Activated CD4-positive, alpha-beta T cell treated with anti-CD3 and anti-CD28 coated beads, Interleukin-2, amount 50 U/mL, for 16 hours (primary cell): ENCODE measurements at regions not wholly inside any gene's neighbourhood (a gene's known extent, or its start where the extent isn't known, plus 50 kb on each side); places are given as distances from the start of the nearest gene placed in this dataset.

Experiments
- DNase-seq: peaks from one replicate; pipeline ENCODE4 v3.0.0-alpha.2; 2020

DNA sequence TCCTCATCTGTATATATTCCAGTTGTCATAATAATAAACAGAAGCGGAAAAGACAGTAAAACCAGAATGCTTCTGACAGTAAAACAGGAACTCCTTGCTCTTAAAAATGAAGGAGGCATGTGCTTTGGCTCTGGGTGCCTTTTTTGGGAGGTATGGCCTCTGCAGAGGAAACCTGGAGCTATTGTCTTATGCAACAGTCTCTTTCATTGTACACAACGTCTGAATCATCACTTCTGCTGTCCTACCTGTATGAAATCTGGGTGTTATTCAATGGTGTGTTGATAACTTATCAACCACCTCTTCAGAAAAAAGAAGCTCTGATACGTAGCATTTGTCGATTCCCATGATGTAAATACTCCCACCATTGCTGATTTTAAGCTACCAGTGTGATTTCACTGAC, 64.8 kb downstream of the CDCA7 start:
- DNase-seq, result no peak

DNA sequence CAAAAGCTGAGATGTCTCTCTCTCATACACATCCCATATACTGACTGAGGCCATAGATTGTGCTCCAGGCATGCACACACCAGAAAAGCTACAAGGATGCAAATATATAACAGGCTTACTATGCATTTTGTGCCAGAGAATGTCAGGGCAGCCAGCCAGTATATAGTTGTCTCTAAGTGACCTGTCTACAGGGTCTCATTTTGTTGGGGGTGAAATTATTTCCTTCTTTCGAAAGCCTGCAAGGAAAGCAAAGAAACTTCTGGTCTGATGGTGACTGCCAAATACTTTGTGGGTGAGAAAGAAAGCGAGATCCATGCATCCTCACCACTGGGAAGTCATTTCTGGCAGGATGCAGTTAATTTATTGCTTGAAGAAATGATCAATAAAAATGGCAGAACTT, 70.2 kb downstream of the CDCA7 start:
- no peak for DNase-seq

GRCh38 chr2:173427887-173428668, 73.4 kb downstream of the CDCA7 start:
- no peak for DNase-seq

GRCh38 chr2:173431191-173431590, 76.5 kb downstream of the CDCA7 start:
- DNase-seq, result no peak

DNA sequence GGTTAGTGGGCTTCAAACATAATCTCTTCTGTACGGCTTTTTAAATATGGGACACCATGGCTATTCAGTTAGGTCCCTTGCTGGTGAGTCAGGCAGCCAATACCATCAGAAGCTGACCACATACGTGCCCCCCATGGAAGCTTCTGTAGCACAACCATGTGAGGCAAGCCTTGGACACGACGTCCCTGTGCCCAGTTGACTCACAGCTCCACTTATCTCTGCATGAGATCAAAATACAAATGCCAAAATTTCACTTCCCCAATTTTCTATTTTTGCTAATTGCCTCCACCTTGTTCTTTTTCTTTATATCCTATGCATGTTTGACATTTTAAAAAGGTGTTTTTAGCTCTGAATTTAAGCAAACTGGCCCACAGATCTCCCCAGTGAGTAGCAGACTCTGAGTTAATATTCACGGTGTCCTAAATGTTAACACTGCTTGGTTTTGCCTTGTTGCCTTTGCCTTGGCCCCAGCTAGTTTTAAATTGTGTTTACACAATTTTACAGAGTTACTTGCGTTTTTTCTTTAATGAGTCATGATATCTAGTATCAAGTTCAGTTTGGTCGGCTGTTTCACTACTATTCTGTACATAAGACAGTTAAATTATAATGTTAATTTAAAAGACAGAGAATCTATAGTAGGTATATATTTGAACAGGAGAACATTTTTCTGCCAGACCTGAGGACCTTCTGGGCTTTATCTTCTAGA, 77.5 kb downstream of the CDCA7 start:
- DNase-seq, result no peak

DNA sequence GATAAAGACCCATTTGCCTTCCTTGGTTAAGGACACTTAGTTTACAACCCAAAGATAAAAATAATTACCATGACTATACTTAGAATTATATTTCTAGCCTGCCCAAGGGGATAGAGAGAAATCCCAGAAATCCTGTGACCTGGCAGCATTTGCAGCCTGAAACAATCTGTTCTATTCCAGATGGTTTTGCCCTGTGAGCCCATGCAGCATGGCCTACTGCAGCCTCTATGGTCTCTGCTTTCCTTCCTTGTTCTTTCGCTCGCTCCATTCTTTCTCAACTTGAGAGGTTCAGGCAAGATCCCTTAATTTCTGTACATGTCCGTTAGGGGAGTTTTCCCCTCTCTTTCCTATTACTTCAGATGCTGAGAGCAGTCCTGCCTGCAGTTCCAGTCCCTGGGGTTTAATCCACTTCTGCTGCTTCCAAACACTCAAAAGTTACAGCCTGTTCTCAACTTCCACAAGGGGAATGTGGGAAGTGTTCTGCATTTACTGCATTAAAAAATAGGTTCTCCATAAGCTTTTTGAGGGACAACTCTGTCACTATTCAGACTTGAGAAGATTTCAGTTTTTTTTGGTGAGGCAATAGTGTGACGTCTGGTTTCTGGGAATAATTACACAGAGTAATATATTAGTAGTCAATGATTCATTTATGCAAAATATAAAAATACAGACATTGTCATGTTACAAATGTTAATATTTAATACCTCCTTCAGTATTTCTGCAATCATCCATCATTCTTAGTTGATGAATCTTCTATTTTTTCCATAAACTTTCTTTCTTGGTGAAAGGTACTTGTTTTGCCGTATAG, 80.3 kb downstream of the CDCA7 start:
- no peak for DNase-seq

DNA sequence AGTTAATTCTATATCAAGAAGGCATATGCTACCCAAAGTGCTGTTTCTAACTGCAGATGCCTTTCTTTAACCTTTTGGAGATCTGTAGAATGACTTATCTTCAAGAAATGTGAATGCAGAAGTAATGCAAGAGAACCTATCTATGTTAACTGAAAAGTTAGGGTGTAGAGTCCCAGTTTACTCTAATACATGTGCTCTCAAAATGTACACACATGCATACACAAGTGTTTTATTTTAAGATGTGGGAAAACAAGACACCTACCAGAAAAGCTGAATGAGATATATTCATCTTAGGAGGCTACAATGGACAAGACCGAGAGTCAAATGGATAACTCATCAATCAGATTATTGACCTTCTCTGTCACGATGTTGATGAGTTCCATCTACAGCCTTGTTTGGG, 80.9 kb downstream of the CDCA7 start:
- no peak for DNase-seq

DNA sequence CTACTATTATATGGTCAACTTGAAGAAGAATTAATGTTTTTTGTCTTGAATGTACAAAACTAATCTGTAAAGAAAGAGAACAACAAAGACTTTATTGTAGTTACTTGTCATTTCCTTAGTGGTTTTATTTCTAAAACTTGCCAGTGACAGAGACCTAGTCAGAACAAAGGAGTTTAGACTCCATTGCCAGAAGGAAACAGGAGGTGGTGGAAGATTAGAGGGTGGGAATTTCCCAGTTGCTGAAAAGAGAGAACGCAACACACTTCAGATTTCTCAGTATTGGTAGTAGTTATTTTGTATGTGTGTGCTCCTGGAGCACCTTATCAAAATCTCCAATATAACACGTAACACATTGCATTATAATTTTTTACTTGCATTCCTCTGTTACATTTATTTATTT, 81.4 kb downstream of the CDCA7 start:
- no peak for DNase-seq

- no peak for DNase-seq
These were observed 86.5 kb downstream of the CDCA7 start for GRCh38 chr2:173441222-173441621.

DNA sequence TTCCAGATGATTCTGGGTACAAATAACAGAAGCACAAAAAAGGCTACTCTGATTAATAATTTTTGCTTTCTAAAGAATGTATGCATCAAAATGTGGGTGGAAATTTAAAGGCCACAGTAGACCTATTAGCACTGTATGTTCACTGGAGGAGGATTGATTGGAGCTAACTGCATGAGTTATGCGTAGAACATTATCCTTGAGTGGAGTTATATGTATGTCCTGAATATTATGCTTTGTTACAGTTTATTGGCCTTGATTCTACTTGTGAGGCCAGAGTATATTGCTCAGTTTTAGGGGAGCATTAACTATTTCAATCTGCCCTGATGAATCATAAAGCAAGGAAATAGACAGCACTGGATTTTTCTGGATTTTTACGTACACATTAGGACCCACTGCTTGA, 87.9 kb downstream of the CDCA7 start:
- DNase-seq, result no peak

GRCh38 chr2:173446722-173447121, 92.0 kb downstream of the CDCA7 start:
- no peak for DNase-seq

GRCh38 chr2:173448938-173449471, 94.3 kb downstream of the CDCA7 start:
- peak; percentile 76 for DNase-seq

DNA sequence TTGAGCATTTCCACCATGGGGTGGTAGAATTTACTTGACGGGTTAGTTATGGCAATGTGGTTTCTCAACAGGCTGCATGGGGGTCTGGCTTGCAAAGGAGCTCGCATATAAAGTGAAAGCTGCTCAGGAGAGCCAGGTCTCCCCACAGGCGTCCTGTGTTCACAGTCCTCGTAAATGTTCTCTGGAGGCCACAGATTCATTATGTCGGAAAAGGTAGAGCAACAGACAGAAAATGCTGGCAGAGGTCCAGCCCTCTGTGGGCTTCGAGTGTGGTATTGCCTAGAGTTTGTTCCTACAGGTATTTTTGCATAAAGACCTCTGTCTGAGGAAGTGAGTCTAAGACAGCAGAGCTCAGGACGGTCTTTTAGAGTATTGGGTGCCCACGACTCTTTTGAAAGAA, 96.4 kb downstream of the CDCA7 start:
- DNase-seq, result no peak

DNA sequence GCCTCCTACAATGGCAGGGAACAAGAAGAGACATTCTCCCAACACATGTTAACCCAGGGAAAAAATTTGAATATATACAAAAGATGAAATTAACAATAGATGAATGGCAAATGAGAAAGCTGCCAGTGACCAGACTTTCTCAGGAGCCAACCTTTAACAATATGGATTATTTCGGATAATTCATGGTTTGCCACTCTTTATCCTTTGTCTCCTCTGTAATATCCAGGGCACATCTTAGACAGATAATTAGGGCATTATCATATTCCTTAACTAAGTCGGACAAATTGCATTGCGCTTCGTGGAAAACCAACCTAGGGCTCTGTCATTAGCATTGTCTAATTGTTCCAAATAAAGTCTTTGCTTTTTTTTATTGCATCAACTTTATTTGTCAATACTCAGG, 97.3 kb downstream of the CDCA7 start:
- DNase-seq, result no peak

GRCh38 chr2:173452416-173452815, 97.7 kb downstream of the CDCA7 start:
- no peak for DNase-seq

- no peak for DNase-seq
These were observed 102.3 kb downstream of the CDCA7 start for GRCh38 chr2:173456960-173457359.

- DNase-seq, result no peak
These were observed 102.7 kb downstream of the CDCA7 start for GRCh38 chr2:173457366-173457765.

- no peak for DNase-seq
These were observed 104.5 kb downstream of the CDCA7 start for GRCh38 chr2:173458991-173459780.

GRCh38 chr2:173462892-173463840, 108.5 kb downstream of the CDCA7 start:
- DNase-seq, result no peak

DNA sequence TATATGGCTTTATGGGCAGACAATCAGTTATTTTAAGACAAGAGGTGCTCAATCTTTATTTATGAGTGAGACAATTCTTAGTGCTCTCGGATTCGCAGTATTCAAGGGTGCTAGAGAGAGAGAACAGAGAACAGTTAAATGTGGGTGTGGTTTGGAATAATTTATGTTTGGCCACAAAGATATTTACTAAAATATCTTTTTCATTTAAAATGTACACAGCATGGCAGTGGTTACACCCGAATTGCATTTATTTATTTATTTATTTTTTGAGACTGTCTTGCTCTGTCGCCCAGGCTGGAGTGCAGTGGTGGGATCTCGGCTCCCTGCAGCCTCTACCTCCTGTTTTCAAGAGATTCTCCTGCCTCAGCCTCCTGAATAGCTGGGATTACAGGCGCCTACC, 109.2 kb downstream of the CDCA7 start:
- DNase-seq, result no peak

DNA sequence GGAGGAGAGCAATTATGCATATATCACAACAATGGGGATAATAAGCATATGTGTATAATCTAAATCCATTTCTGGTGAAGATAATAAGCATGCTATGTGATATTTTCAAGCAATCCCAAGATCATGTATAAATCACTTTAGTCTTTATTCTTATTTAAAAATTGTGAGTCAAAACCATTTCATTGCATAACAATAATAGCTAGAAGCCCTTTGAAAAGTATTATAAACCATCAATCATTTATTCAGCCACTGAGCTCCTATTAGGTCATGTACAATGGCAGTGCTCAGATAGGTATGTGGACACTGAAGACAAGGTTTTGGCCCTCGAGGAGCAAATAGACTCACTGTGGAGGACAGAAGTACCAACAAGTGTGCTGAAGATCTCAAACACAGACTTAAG, 113.1 kb downstream of the CDCA7 start:
- no peak for DNase-seq
